ES-I3 (cell line): ENCODE measurements at regions not wholly inside any gene's neighbourhood (a gene's known extent, or its start where the extent isn't known, plus 50 kb on each side); places are given as distances from the start of the nearest gene placed in this dataset.
"Not testable (repeated sequence)": the region's sequence is repeated elsewhere in the genome, so short reads cannot be mapped to it uniquely, and the experiment has no call there.

Experiments
- H3K36me3 ChIP-seq: 2 replicates; pipeline ENCODE4 v1.6.1; 2013; ENCODE audit warnings: mild to moderate bottlenecking, low read length, control low read depth, moderate library complexity; ENCODE audit not compliant: insufficient read depth
- H3K4me1 ChIP-seq: 2 replicates; pipeline ENCODE4 v1.6.1; 2013; ENCODE audit warnings: mild to moderate bottlenecking, control low read depth, low read length; ENCODE audit not compliant: insufficient read depth
- H3K9ac ChIP-seq: 2 replicates; pipeline ENCODE4 v1.6.1; 2013; ENCODE audit warnings: low read depth, mild to moderate bottlenecking, low read length, moderate library complexity
- H3K9me3 ChIP-seq: 2 replicates; pipeline ENCODE4 v1.6.1; 2013; ENCODE audit warnings: mild to moderate bottlenecking, low read length, moderate library complexity; ENCODE audit not compliant: control insufficient read depth, insufficient read depth

- H3K9me3 ChIP-seq: 0 out of 2 replicates have a peak, but pooled peaks cover 2% of the 10 kb centered on the region
Measured at GRCh38 chr21:19228226-19228625, 824.6 kb upstream of the TMPRSS15 start.

GRCh38 chr21:19233841-19234240, 830.3 kb upstream of the TMPRSS15 start:
- not testable (repeated sequence) for H3K9me3 ChIP-seq, H3K9ac ChIP-seq, H3K4me1 ChIP-seq, H3K36me3 ChIP-seq

More at GRCh38 chr21:19228226-19228625, 824.6 kb upstream of the TMPRSS15 start:
- Histone ChIP-seq H3K4me1 (peaks cover 6% of the 10 kb centered on the region; the same call in 1 of the 2 replicates), H3K36me3 (no peaks in the 10 kb centered on the region), H3K9ac (no peak overlapping the region)

GRCh38 chr21:19236209-19236608, 832.6 kb upstream of the TMPRSS15 start:
- Histone ChIP-seq H3K9ac (no peak overlapping the region), H3K36me3 (no peaks in the 10 kb centered on the region), H3K4me1 (no peaks in the 10 kb centered on the region), H3K9me3 (no peaks in the 10 kb centered on the region)

- Histone ChIP-seq H3K9me3 (no peaks in the 10 kb centered on the region), H3K4me1 (no peaks in the 10 kb centered on the region), H3K9ac (no peak overlapping the region), H3K36me3 (no peaks in the 10 kb centered on the region)
Measured at GRCh38 chr21:19237608-19238007, 834.0 kb upstream of the TMPRSS15 start.

GRCh38 chr21:19239696-19240095, 836.1 kb upstream of the TMPRSS15 start:
- Histone ChIP-seq H3K9me3 (no peaks in the 10 kb centered on the region), H3K36me3 (no peaks in the 10 kb centered on the region), H3K4me1 (no peaks in the 10 kb centered on the region)

GRCh38 chr21:19244502-19245187, 841.1 kb upstream of the TMPRSS15 start:
- Histone ChIP-seq H3K9ac (no peak overlapping the region), H3K9me3 (no peaks in the 10 kb centered on the region), H3K4me1 (no peaks in the 10 kb centered on the region), H3K36me3 (no peaks in the 10 kb centered on the region)

More at GRCh38 chr21:19239696-19240095, 836.1 kb upstream of the TMPRSS15 start:
- H3K9ac ChIP-seq: no peak overlapping the region

- no peaks in the 10 kb centered on the region for H3K4me1 ChIP-seq
- H3K36me3 ChIP-seq: no peaks in the 10 kb centered on the region
- H3K9me3 ChIP-seq: no peaks in the 10 kb centered on the region
- no peak overlapping the region for H3K9ac ChIP-seq
Measured at GRCh38 chr21:19245188-19245580, 841.6 kb upstream of the TMPRSS15 start.

- Histone ChIP-seq H3K4me1 (no peaks in the 10 kb centered on the region), H3K9ac (no peak overlapping the region), H3K9me3 (no peaks in the 10 kb centered on the region), H3K36me3 (no peaks in the 10 kb centered on the region)
Measured at GRCh38 chr21:19246018-19246417, 842.4 kb upstream of the TMPRSS15 start.

GRCh38 chr21:19256934-19257660, 853.5 kb upstream of the TMPRSS15 start:
- no peak overlapping the region for H3K9ac ChIP-seq
- H3K9me3 ChIP-seq: no peaks in the 10 kb centered on the region

GRCh38 chr21:19261731-19262376, 858.3 kb upstream of the TMPRSS15 start:
- no peaks in the 10 kb centered on the region for H3K4me1 ChIP-seq
- no peaks in the 10 kb centered on the region for H3K36me3 ChIP-seq
- H3K9ac ChIP-seq: no peak overlapping the region
- H3K9me3 ChIP-seq: no peaks in the 10 kb centered on the region; the same call in 1 of the 2 replicates

More at GRCh38 chr21:19256934-19257660, 853.5 kb upstream of the TMPRSS15 start:
- H3K36me3 ChIP-seq: no peaks in the 10 kb centered on the region
- H3K4me1 ChIP-seq: no peaks in the 10 kb centered on the region

GRCh38 chr21:19266636-19267035, 863.1 kb upstream of the TMPRSS15 start:
- no peaks in the 10 kb centered on the region for H3K4me1 ChIP-seq
- H3K9me3 ChIP-seq: no peaks in the 10 kb centered on the region; the same call in 1 of the 2 replicates
- H3K36me3 ChIP-seq: no peaks in the 10 kb centered on the region
- no peak overlapping the region for H3K9ac ChIP-seq

- Histone ChIP-seq H3K9ac (no peak overlapping the region), H3K9me3 (no peaks in the 10 kb centered on the region), H3K4me1 (no peaks in the 10 kb centered on the region), H3K36me3 (no peaks in the 10 kb centered on the region)
Measured at GRCh38 chr21:19268686-19269085, 865.1 kb upstream of the TMPRSS15 start.

- Histone ChIP-seq H3K4me1 (no peaks in the 10 kb centered on the region), H3K36me3 (no peaks in the 10 kb centered on the region), H3K9me3 (no peaks in the 10 kb centered on the region), H3K9ac (no peak overlapping the region)
Measured at GRCh38 chr21:19275065-19275464, 871.5 kb upstream of the TMPRSS15 start.

- Histone ChIP-seq H3K36me3 (no peaks in the 10 kb centered on the region), H3K4me1 (no peaks in the 10 kb centered on the region), H3K9me3 (no peaks in the 10 kb centered on the region), H3K9ac (no peak overlapping the region)
Measured at GRCh38 chr21:19276665-19277064, 873.1 kb upstream of the TMPRSS15 start.
